ENCODE measurements at regions not wholly inside any gene's neighbourhood (a gene's known extent, or its start where the extent isn't known, plus 50 kb on each side); places are given as distances from the start of the nearest gene placed in this dataset.

- no peak for TF ChIP-seq ZBTB43 (CRISPR knock-in tag; conservative IDR thresholded peaks at IDR 0.05)
- TF ChIP-seq SAFB2 (CRISPR knock-in tag; IDR thresholded peaks at IDR 0.05; ENCODE audit: borderline replicate concordance, low read depth), result no peak
- TF ChIP-seq CHCHD3 (CRISPR knock-in tag; IDR thresholded peaks at IDR 0.05), result no peak
- no peak for TF ChIP-seq NCOR1 (IDR thresholded peaks at IDR 0.05; ENCODE audit: borderline replicate concordance, low read length)
- TF ChIP-seq EZH2 (conservative IDR thresholded peaks at IDR 0.05; ENCODE audit: low read depth, low read length), result no peak
- no peak for TF ChIP-seq JUND (CRISPR knock-in tag; IDR thresholded peaks at IDR 0.05)
These were observed 671.9 kb downstream of the IRS1 start for GRCh38 chr2:226127682-226128081.
